Inferior parietal cortex (tissue), 1 donor: ENCODE measurements at regions not wholly inside any gene's neighbourhood (a gene's known extent, or its start where the extent isn't known, plus 50 kb on each side); places are given as distances from the start of the nearest gene placed in this dataset.
"Not testable (repeated sequence)": the region's sequence is repeated elsewhere in the genome, so short reads cannot be mapped to it uniquely, and the experiment has no call there.

Experiments
- DNase-seq: peaks from one replicate; pipeline ENCODE4 v3.0.0-alpha.2; 2016; ENCODE audit errors: extremely low spot score

DNA sequence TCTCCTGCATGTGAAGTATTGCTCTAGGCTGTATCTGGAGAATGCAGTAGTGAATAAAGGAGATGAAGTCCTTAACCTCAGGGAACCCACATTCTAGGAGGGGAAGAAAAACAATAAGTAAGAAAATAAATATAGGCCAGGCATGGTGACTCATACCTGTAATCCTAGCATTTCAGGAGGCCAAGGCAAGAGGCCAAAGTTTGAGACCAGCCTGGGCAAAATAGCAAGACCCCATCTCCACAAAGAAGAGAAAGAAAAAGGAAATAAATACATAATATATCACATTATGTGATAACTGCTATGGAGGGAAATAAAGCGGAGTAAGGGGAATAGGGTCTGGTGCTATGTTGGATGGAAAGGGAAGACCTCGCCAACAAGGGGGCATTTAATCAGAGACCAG, 94.0 kb downstream of the QRSL1 start:
- not testable (repeated sequence) for DNase-seq

DNA sequence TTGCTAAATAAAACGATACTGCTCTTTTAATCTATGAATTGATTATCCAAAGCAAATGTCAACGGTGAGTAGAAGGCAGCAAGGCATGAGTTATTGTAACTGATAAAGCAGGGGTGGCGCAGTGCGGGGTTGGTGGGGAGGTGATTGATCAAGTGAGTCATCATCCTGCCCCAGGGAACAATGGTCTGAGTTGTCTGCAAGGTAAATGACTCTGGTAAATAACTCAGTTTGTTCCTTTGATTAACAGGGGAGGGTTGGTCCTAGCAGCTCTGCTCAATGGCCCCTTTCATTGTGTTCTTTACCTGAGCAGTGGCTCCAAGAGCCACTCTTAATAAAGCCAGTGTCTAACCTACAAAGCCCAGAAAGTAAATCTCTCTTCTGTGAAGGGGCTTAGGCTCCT, 91.8 kb downstream of the QRSL1 start:
- not testable (repeated sequence) for DNase-seq
